ENCODE measurements at regions not wholly inside any gene's neighbourhood (a gene's known extent, or its start where the extent isn't known, plus 50 kb on each side); places are given as distances from the start of the nearest gene placed in this dataset.
"Not testable (repeated sequence)": the region's sequence is repeated elsewhere in the genome, so short reads cannot be mapped to it uniquely, and the experiment has no call there.

DNA sequence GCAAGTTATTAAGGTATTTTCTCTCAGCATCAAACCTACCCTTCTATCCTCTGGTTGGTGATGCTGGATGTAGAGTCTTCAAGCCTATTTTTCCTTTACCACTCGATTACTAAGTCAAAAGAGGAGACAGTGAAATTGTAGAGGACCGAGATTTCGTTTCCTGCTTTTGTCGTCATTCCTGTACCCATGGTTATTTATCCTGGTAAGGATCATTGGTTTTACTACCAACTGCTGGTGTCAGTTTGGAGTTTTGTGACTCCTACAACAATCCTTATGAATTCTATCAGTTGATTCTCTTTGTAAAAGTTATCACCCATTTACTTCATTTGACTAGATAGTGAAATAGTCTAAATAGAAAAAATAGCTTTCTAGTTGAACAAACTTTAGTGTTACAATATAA, 2028.2 kb upstream of the ACO1 start:
- BruUV-seq (replicated peaks) = no TSS peak

DNA sequence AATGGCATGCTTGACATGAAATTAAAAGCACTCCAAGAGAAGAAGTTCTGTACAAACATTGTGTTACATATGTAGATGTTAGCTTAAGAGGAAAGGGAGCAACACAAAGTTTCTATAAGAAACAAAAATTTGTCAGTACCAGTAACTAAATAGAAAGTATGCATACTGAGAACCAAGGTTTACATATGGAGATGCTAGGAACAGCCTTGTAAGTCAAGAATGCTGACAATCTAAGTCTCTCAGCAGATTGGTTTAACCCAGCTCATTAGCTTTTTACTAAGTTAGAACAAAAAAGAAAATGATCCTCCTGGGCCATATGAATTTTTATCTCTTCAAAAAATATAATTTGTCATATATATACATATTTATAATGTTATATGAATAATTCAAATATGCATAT, 2022.1 kb upstream of the ACO1 start:
- Mint-ChIP-seq H3K36me3 (ENCODE audit: insufficient read depth, unreplicated experiment) (no peaks in the 10 kb centered on the region), H3K27me3 (ENCODE audit: insufficient read depth, unreplicated experiment) (no peaks in the 10 kb centered on the region), H3K9me3 (ENCODE audit: unreplicated experiment) (no peaks in the 10 kb centered on the region), H3K4me1 (ENCODE audit: low read depth, unreplicated experiment) (no peaks in the 10 kb centered on the region), H3K4me3 (ENCODE audit: unreplicated experiment) (no peak overlapping the region), H3K27ac (ENCODE audit: unreplicated experiment) (no peak overlapping the region)
- no peak overlapping the region for H3K4me3 ChIP-seq (ENCODE audit: low read depth, low read length)
- ChIA-PET CTCF (no interaction called here), POLR2A (no interaction called here)
- no peaks in the 10 kb centered on the region for H3K36me3 ChIP-seq (ENCODE audit: control insufficient read depth, insufficient read depth, low read length)
- no peaks in the 10 kb centered on the region for H3K4me1 ChIP-seq
- no TSS peak for BruUV-seq (replicated peaks)
- H3K27me3 ChIP-seq (replicated peaks; ENCODE audit: control insufficient read depth, insufficient read depth, low read length) = no peaks in the 10 kb centered on the region
- no peak for DNase-seq
- TF ChIP-seq, protein P1, sequence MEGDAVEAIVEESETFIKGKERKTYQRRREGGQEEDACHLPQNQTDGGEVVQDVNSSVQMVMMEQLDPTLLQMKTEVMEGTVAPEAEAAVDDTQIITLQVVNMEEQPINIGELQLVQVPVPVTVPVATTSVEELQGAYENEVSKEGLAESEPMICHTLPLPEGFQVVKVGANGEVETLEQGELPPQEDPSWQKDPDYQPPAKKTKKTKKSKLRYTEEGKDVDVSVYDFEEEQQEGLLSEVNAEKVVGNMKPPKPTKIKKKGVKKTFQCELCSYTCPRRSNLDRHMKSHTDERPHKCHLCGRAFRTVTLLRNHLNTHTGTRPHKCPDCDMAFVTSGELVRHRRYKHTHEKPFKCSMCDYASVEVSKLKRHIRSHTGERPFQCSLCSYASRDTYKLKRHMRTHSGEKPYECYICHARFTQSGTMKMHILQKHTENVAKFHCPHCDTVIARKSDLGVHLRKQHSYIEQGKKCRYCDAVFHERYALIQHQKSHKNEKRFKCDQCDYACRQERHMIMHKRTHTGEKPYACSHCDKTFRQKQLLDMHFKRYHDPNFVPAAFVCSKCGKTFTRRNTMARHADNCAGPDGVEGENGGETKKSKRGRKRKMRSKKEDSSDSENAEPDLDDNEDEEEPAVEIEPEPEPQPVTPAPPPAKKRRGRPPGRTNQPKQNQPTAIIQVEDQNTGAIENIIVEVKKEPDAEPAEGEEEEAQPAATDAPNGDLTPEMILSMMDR (IDR thresholded peaks at IDR 0.05; ENCODE audit: insufficient read depth in 1 of 2, low read depth in 1 of 2, low read length in 1 of 2, severe bottlenecking in 1 of 2, unreplicated experiment in 1 of 2) = no peak
- intact Hi-C loops (cut with micrococcal nuclease; ENCODE audit: unreplicated experiment) = loop anchor here (10.0 kb wide), 1 partner anchor 58 kb away; no protein-coding TSS in a partner anchor
- H3K9me3 ChIP-seq = no peaks in the 10 kb centered on the region

More for the DNA sequence above, 2028.2 kb upstream of the ACO1 start:
- no peaks in the 10 kb centered on the region for H3K36me3 Mint-ChIP-seq (ENCODE audit: insufficient read depth, unreplicated experiment)
- no peaks in the 10 kb centered on the region for H3K9me3 ChIP-seq
- no peaks in the 10 kb centered on the region for H3K36me3 ChIP-seq (ENCODE audit: control insufficient read depth, insufficient read depth, low read length)
- no peak overlapping the region for H3K4me3 ChIP-seq (ENCODE audit: low read depth, low read length)
- no peak overlapping the region for H3K27ac Mint-ChIP-seq (ENCODE audit: unreplicated experiment)
- no peaks in the 10 kb centered on the region for H3K27me3 ChIP-seq (replicated peaks; ENCODE audit: control insufficient read depth, insufficient read depth, low read length)
- no peaks in the 10 kb centered on the region for H3K4me1 Mint-ChIP-seq (ENCODE audit: low read depth, unreplicated experiment)
- no peak for DNase-seq
- POLR2A ChIA-PET = no interaction called here
- TF ChIP-seq, protein P1 (IDR thresholded peaks at IDR 0.05; ENCODE audit: insufficient read depth in 1 of 2, low read depth in 1 of 2, low read length in 1 of 2, severe bottlenecking in 1 of 2, unreplicated experiment in 1 of 2) = no peak
- CTCF ChIA-PET = no interaction called here
- no peaks in the 10 kb centered on the region for H3K27me3 Mint-ChIP-seq (ENCODE audit: insufficient read depth, unreplicated experiment)
- H3K4me1 ChIP-seq = no peaks in the 10 kb centered on the region
- no peak overlapping the region for H3K4me3 Mint-ChIP-seq (ENCODE audit: unreplicated experiment)
- H3K9me3 Mint-ChIP-seq (ENCODE audit: unreplicated experiment) = no peaks in the 10 kb centered on the region
- intact Hi-C loops (cut with micrococcal nuclease; ENCODE audit: unreplicated experiment) = no loop called here

DNA sequence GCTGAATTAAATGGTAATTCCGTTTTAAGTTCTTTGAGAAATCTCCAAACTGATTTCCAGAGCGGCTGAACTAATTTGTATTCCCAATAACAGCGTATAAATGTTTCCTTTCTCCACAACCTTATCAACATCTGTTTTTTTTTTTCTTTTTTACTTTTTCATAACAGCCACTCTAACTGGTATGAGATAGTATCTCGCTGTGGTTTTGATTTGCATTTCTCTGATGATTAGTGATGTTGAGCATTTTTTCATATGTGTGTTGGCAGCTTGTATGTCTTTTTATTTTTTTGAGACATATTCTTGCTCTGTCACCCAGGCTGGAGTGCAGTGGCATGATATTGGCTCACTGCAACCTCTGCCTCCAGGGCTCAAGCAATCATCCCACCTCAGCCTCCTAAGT, 2018.3 kb upstream of the ACO1 start:
- H3K9me3 Mint-ChIP-seq (ENCODE audit: unreplicated experiment) = not testable (repeated sequence)

DNA sequence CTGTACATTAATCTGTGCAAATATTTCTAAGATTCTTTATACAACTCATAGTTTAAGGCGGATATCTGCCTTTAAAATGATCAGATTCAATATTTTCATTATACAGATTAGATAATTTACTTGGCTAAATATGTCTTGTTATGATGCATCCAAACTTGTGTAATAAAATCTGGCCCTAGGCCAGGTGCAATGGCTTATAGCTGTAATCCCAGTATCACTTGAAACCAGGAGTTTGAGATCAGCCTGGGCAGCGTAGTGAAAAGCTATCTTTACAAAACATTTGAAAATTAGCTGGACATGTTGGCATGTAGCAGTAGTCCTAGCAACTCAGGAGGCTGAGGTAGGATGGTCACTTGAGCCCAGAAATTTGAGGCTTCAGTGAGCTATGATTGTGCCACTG, 2002.2 kb upstream of the ACO1 start:
- Mint-ChIP-seq H3K9me3 (ENCODE audit: unreplicated experiment) (no peaks in the 10 kb centered on the region), H3K4me3 (ENCODE audit: unreplicated experiment) (no peak overlapping the region), H3K27ac (ENCODE audit: unreplicated experiment) (no peak overlapping the region), H3K4me1 (ENCODE audit: low read depth, unreplicated experiment) (no peaks in the 10 kb centered on the region), H3K27me3 (ENCODE audit: insufficient read depth, unreplicated experiment) (no peaks in the 10 kb centered on the region), H3K36me3 (ENCODE audit: insufficient read depth, unreplicated experiment) (no peaks in the 10 kb centered on the region)
- Histone ChIP-seq H3K4me1 (no peaks in the 10 kb centered on the region), H3K36me3 (ENCODE audit: control insufficient read depth, insufficient read depth, low read length) (no peaks in the 10 kb centered on the region), H3K9me3 (no peaks in the 10 kb centered on the region), H3K4me3 (ENCODE audit: low read depth, low read length) (no peak overlapping the region), H3K27me3 (replicated peaks; ENCODE audit: control insufficient read depth, insufficient read depth, low read length) (no peaks in the 10 kb centered on the region)
- BruUV-seq (replicated peaks) = no TSS peak
- TF ChIP-seq, protein P1 (IDR thresholded peaks at IDR 0.05; ENCODE audit: insufficient read depth in 1 of 2, low read depth in 1 of 2, low read length in 1 of 2, severe bottlenecking in 1 of 2, unreplicated experiment in 1 of 2) = no peak
- CTCF ChIA-PET = no interaction called here
- no peak for DNase-seq
- intact Hi-C loops (cut with micrococcal nuclease; ENCODE audit: unreplicated experiment) = no loop called here
- POLR2A ChIA-PET = no interaction called here

More for the DNA sequence above, 2018.3 kb upstream of the ACO1 start:
- H3K4me1 Mint-ChIP-seq (ENCODE audit: low read depth, unreplicated experiment); CTCF ChIA-PET; H3K27me3 ChIP-seq (replicated peaks; ENCODE audit: control insufficient read depth, insufficient read depth, low read length); H3K9me3 ChIP-seq; POLR2A ChIA-PET; H3K4me3 ChIP-seq (ENCODE audit: low read depth, low read length); H3K27ac Mint-ChIP-seq (ENCODE audit: unreplicated experiment); BruUV-seq (replicated peaks); H3K36me3 Mint-ChIP-seq (ENCODE audit: insufficient read depth, unreplicated experiment); H3K4me3 Mint-ChIP-seq (ENCODE audit: unreplicated experiment); H3K4me1 ChIP-seq; H3K36me3 ChIP-seq (ENCODE audit: control insufficient read depth, insufficient read depth, low read length); DNase-seq; H3K27me3 Mint-ChIP-seq (ENCODE audit: insufficient read depth, unreplicated experiment): not testable (repeated sequence)
- intact Hi-C loops (cut with micrococcal nuclease; ENCODE audit: unreplicated experiment) = loop anchor here (10.0 kb wide), 1 partner anchor 61 kb away; no protein-coding TSS in a partner anchor
